NT2/D1 (cell line): ENCODE measurements at regions not wholly inside any gene's neighbourhood (a gene's known extent, or its start where the extent isn't known, plus 50 kb on each side); places are given as distances from the start of the nearest gene placed in this dataset.

Experiments
- DNase-seq: peaks from one replicate; pipeline ENCODE4 v3.0.0-alpha.2; 2011; ENCODE audit warnings: low read depth, low spot score
- H3K27me3 ChIP-seq: 2 replicates; pipeline ENCODE4 v1.6.0; 2011; ENCODE audit warnings: mild to moderate bottlenecking; ENCODE audit not compliant: insufficient read length, insufficient read depth
- H3K36me3 ChIP-seq: 2 replicates; pipeline ENCODE4 v1.6.1; 2011; ENCODE audit warnings: mild to moderate bottlenecking, low read length, mixed read lengths; ENCODE audit not compliant: insufficient read depth, insufficient read length
- H3K4me1 ChIP-seq: 2 replicates; pipeline ENCODE4 v1.5.1; 2011; ENCODE audit not compliant: insufficient read depth, insufficient read length
- H3K4me3 ChIP-seq: 2 replicates; pipeline ENCODE4 v1.5.1; 2011; ENCODE audit warnings: low read depth; ENCODE audit not compliant: insufficient read length
- H3K9ac ChIP-seq: 2 replicates; pipeline ENCODE4 v1.6.0; 2011; ENCODE audit warnings: low read depth; ENCODE audit not compliant: insufficient read length
- H3K9me3 ChIP-seq: 2 replicates; pipeline ENCODE4 v1.5.1; 2011; ENCODE audit warnings: mild to moderate bottlenecking, low read length; ENCODE audit not compliant: insufficient read depth
- SUZ12 ChIP-seq: IDR thresholded peaks from 2 replicates; pipeline ENCODE4 v1.6.1; 2011; ENCODE audit not compliant: insufficient read length, insufficient read depth; ENCODE audit errors: extremely low read depth
- YY1 ChIP-seq: IDR thresholded peaks from 2 replicates; pipeline ENCODE4 v1.6.1; 2011; ENCODE audit not compliant: insufficient read length, insufficient read depth
- ZNF274 ChIP-seq: IDR thresholded peaks from 2 replicates; pipeline ENCODE4 v1.6.1; 2011; ENCODE audit warnings: mild to moderate bottlenecking, low read depth, low read length

GRCh38 chr6:9576521-9576920 is 838.4 kb downstream of the TFAP2A start:
- no peaks in the 10 kb centered on the region for H3K9me3 ChIP-seq
- H3K36me3 ChIP-seq = no peaks in the 10 kb centered on the region
- no peaks in the 10 kb centered on the region for H3K4me1 ChIP-seq
- no peak for DNase-seq
- H3K27me3 ChIP-seq = no peaks in the 10 kb centered on the region
- no peak overlapping the region for H3K9ac ChIP-seq
- TF ChIP-seq YY1 = no peak
- no peak for TF ChIP-seq SUZ12
- no peak for TF ChIP-seq ZNF274
- H3K4me3 ChIP-seq = no peak overlapping the region

GRCh38 chr6:9566096-9566495 is 848.8 kb downstream of the TFAP2A start:
- no peaks in the 10 kb centered on the region for H3K4me1 ChIP-seq
- H3K36me3 ChIP-seq = no peaks in the 10 kb centered on the region
- no peak overlapping the region for H3K4me3 ChIP-seq
- no peaks in the 10 kb centered on the region for H3K27me3 ChIP-seq
- H3K9me3 ChIP-seq = no peaks in the 10 kb centered on the region
- DNase-seq = no peak
- no peak for TF ChIP-seq YY1
- TF ChIP-seq SUZ12 = no peak
- TF ChIP-seq ZNF274 = no peak
- H3K9ac ChIP-seq = no peak overlapping the region

GRCh38 chr6:9564021-9564420 is 850.9 kb downstream of the TFAP2A start:
- no peaks in the 10 kb centered on the region for H3K36me3 ChIP-seq
- H3K9me3 ChIP-seq = no peaks in the 10 kb centered on the region
- TF ChIP-seq SUZ12 (no peak), YY1 (no peak), ZNF274 (no peak)
- H3K4me1 ChIP-seq = no peaks in the 10 kb centered on the region
- no peaks in the 10 kb centered on the region for H3K27me3 ChIP-seq
- H3K4me3 ChIP-seq = no peak overlapping the region
- no peak for DNase-seq
- H3K9ac ChIP-seq = no peak overlapping the region

GRCh38 chr6:9563568-9563967 is 851.3 kb downstream of the TFAP2A start:
- H3K9ac ChIP-seq = no peak overlapping the region
- H3K4me1 ChIP-seq = no peaks in the 10 kb centered on the region
- no peaks in the 10 kb centered on the region for H3K9me3 ChIP-seq
- H3K27me3 ChIP-seq = no peaks in the 10 kb centered on the region
- TF ChIP-seq SUZ12 (no peak), YY1 (no peak), ZNF274 (no peak)
- no peak overlapping the region for H3K4me3 ChIP-seq
- no peak for DNase-seq
- no peaks in the 10 kb centered on the region for H3K36me3 ChIP-seq

- peaks cover 12% of the 10 kb centered on the region for H3K9me3 ChIP-seq
- DNase-seq = no peak
- H3K9ac ChIP-seq = no peak overlapping the region
- no peaks in the 10 kb centered on the region for H3K36me3 ChIP-seq
- H3K4me1 ChIP-seq = no peaks in the 10 kb centered on the region
- no peak overlapping the region for H3K4me3 ChIP-seq
- no peaks in the 10 kb centered on the region for H3K27me3 ChIP-seq
- TF ChIP-seq SUZ12 (no peak), ZNF274 (no peak), YY1 (no peak)
These were observed 860.1 kb downstream of the TFAP2A start for GRCh38 chr6:9554806-9555205.

GRCh38 chr6:9554323-9554722 is 860.6 kb downstream of the TFAP2A start:
- Histone ChIP-seq H3K4me3 (no peak overlapping the region), H3K9ac (no peak overlapping the region)

GRCh38 chr6:9553002-9553401 is 861.9 kb downstream of the TFAP2A start:
- Histone ChIP-seq H3K9ac (no peak overlapping the region), H3K9me3 (peaks cover 12% of the 10 kb centered on the region), H3K36me3 (no peaks in the 10 kb centered on the region), H3K27me3 (no peaks in the 10 kb centered on the region), H3K4me1 (no peaks in the 10 kb centered on the region), H3K4me3 (no peak overlapping the region)
- DNase-seq = no peak
- TF ChIP-seq YY1 (no peak), SUZ12 (no peak)

More at GRCh38 chr6:9554323-9554722, 860.6 kb downstream of the TFAP2A start:
- no peaks in the 10 kb centered on the region for H3K4me1 ChIP-seq
- H3K36me3 ChIP-seq = no peaks in the 10 kb centered on the region
- TF ChIP-seq ZNF274 (no peak), YY1 (no peak), SUZ12 (no peak)
- no peak for DNase-seq
- peaks cover 12% of the 10 kb centered on the region for H3K9me3 ChIP-seq
- no peaks in the 10 kb centered on the region for H3K27me3 ChIP-seq

GRCh38 chr6:9543649-9544048 is 871.2 kb downstream of the TFAP2A start:
- no peak overlapping the region for H3K9ac ChIP-seq
- no peak for DNase-seq
- TF ChIP-seq SUZ12 = no peak
- no peak for TF ChIP-seq ZNF274
- TF ChIP-seq YY1 = no peak
- no peaks in the 10 kb centered on the region for H3K36me3 ChIP-seq
- H3K4me1 ChIP-seq = no peaks in the 10 kb centered on the region
- no peaks in the 10 kb centered on the region for H3K9me3 ChIP-seq
- H3K4me3 ChIP-seq = no peak overlapping the region
- H3K27me3 ChIP-seq = no peaks in the 10 kb centered on the region
